PC-9 (cell line): ENCODE measurements at regions not wholly inside any gene's neighbourhood (a gene's known extent, or its start where the extent isn't known, plus 50 kb on each side); places are given as distances from the start of the nearest gene placed in this dataset.

Experiments
- BruUV-seq: library from RNA; stranded (reverse); fragments of 400-500 nt; replicated peaks from 2 replicates; lab custom pipeline; 2021; lab: Mats Ljungman, UMichigan
- CTCF ChIA-PET: fragments of 300-600 bp; sonication (Branson Sonifier 250); formaldehyde crosslinking; loops from one replicate; lab custom pipeline; 2022; ENCODE audit warnings: antibody characterized with exemption; lab: Charles Lee
- POLR2A ChIA-PET: fragments of 300-600 bp; sonication (Branson Sonifier 250); formaldehyde crosslinking; loops from one replicate; lab custom pipeline; 2022; ENCODE audit warnings: antibody characterized with exemption; ENCODE audit not compliant: unreplicated experiment; lab: Charles Lee
- DNase-seq, 2 experiments: peaks; one replicate each; pipeline versions ENCODE4 v3.0.0 to v3.0.0-alpha.2; 2015 to 2022; ENCODE audit warnings: mixed read lengths in 1 of 2
- H2AFZ ChIP-seq: fragments of 200-600 bp; sonication (generic); 2 replicates; pipeline ENCODE4 v1.8.1; 2017; ENCODE audit warnings: antibody characterized with exemption
- H3F3A ChIP-seq: fragments of 200-600 bp; sonication (generic); 2 replicates; pipeline ENCODE4 v1.8.1; 2017; ENCODE audit warnings: antibody characterized with exemption, mild to moderate bottlenecking, low read depth; ENCODE audit not compliant: insufficient read depth
- H3K27ac ChIP-seq: fragments of 200-600 bp; sonication (generic); 2 replicates; pipeline ENCODE4 v1.6.1; 2016; ENCODE audit warnings: mixed run types
- H3K27me3 ChIP-seq: fragments of 200-600 bp; sonication (generic); 2 replicates; pipeline ENCODE4 v1.6.1; 2016; ENCODE audit warnings: low read depth, mixed run types; ENCODE audit not compliant: insufficient read depth
- H3K36me3 ChIP-seq: fragments of 200-600 bp; sonication (generic); 2 replicates; pipeline ENCODE4 v1.6.1; 2016; ENCODE audit warnings: low read depth, mixed run types
- H3K4me1 ChIP-seq: fragments of 200-600 bp; sonication (generic); replicated peaks from 2 replicates; pipeline ENCODE4 v1.6.1; 2016; ENCODE audit warnings: mixed run types; ENCODE audit not compliant: insufficient read depth
- H3K4me2 ChIP-seq: fragments of 200-600 bp; sonication (generic); 2 replicates; pipeline ENCODE4 v1.6.1; 2017; ENCODE audit warnings: mixed run types
- H3K4me3 ChIP-seq: fragments of 200-600 bp; sonication (generic); 2 replicates; pipeline ENCODE4 v1.6.1; 2016; ENCODE audit warnings: mixed run types
- H3K79me2 ChIP-seq: fragments of 200-600 bp; sonication (generic); 2 replicates; pipeline ENCODE4 v1.6.1; 2017; ENCODE audit warnings: low read depth, mixed run types
- H3K9me2 ChIP-seq: fragments of 200-600 bp; sonication (generic); 2 replicates; pipeline ENCODE4 v1.8.1; 2017; ENCODE audit warnings: mild to moderate bottlenecking; ENCODE audit not compliant: insufficient read depth
- H3K9me3 ChIP-seq: fragments of 200-600 bp; sonication (generic); 2 replicates; pipeline ENCODE4 v1.8.1; 2016; ENCODE audit warnings: low read depth; ENCODE audit not compliant: insufficient read depth
- H4K20me1 ChIP-seq: fragments of 200-600 bp; sonication (generic); 2 replicates; pipeline ENCODE4 v1.8.1; 2017; ENCODE audit not compliant: insufficient read depth
- CTCF ChIP-seq: fragments of 200-600 bp; sonication (generic); conservative IDR thresholded peaks from 2 replicates; pipeline ENCODE4 v1.6.1; 2017; ENCODE audit warnings: mixed run types, antibody characterized with exemption, mild to moderate bottlenecking, moderate library complexity
- EZH2 ChIP-seq: fragments of 200-600 bp; sonication (generic); IDR thresholded peaks from 2 replicates; pipeline ENCODE4 v1.8.0; 2017; ENCODE audit warnings: antibody characterized with exemption, low read depth
- intact Hi-C: fragments of 100-400 bp; cut with micrococcal nuclease; formaldehyde crosslinking; loops from one replicate; pipeline ENCODE4 v1.10.0; 2022; ENCODE audit not compliant: unreplicated experiment

- Histone ChIP-seq H3K9me3 (no peaks in the 10 kb centered on the region), H3K4me3 (no peak overlapping the region), H4K20me1 (no peaks in the 10 kb centered on the region), H3F3A (peaks cover 17% of the 10 kb centered on the region; the same call in 1 of the 2 replicates), H3K9me2 (no peaks in the 10 kb centered on the region), H3K4me1 (peaks cover 23% of the 10 kb centered on the region), H3K4me2 (no peak overlapping the region), H2AFZ (no peak overlapping the region), H3K79me2 (no peaks in the 10 kb centered on the region), H3K27ac (no peak overlapping the region), H3K36me3 (no peaks in the 10 kb centered on the region), H3K27me3 (no peaks in the 10 kb centered on the region)
- BruUV-seq = no TSS peak
- CTCF ChIA-PET = no interaction called here
- intact Hi-C loops = loop anchor here (10.0 kb wide), 1 partner anchor 136 kb away; the partner anchor contains the start of gene RAP2A
- no peak for DNase-seq
- no peak for TF ChIP-seq EZH2
- no peak for TF ChIP-seq CTCF
- POLR2A ChIA-PET = no interaction called here
These were observed 136.5 kb downstream of the RAP2A start for GRCh38 chr13:97570442-97570841.

GRCh38 chr13:97573011-97573410, 139.0 kb downstream of the RAP2A start:
- H3K79me2 ChIP-seq = no peaks in the 10 kb centered on the region
- TF ChIP-seq CTCF (no peak), EZH2 (no peak)
- H3F3A ChIP-seq = peaks cover 10% of the 10 kb centered on the region; the same call in 1 of the 2 replicates
- H3K9me3 ChIP-seq = no peaks in the 10 kb centered on the region
- H4K20me1 ChIP-seq = no peaks in the 10 kb centered on the region
- intact Hi-C loops = loop anchor here (10.0 kb wide), 1 partner anchor 138 kb away; the partner anchor contains the start of gene RAP2A
- no peaks in the 10 kb centered on the region for H3K27me3 ChIP-seq
- H3K27ac ChIP-seq = no peak overlapping the region
- POLR2A ChIA-PET = no interaction called here
- DNase-seq = no peak
- no peaks in the 10 kb centered on the region for H3K36me3 ChIP-seq
- no peak overlapping the region for H2AFZ ChIP-seq
- no peak overlapping the region for H3K4me3 ChIP-seq
- BruUV-seq = no TSS peak
- no peaks in the 10 kb centered on the region; the same call in 1 of the 2 replicates for H3K9me2 ChIP-seq
- H3K4me1 ChIP-seq = peaks cover 14% of the 10 kb centered on the region
- H3K4me2 ChIP-seq = no peak overlapping the region
- CTCF ChIA-PET = no interaction called here

- Histone ChIP-seq H3K9me2 (no peaks in the 10 kb centered on the region; the same call in 1 of the 2 replicates), H3K27ac (no peak overlapping the region), H4K20me1 (no peaks in the 10 kb centered on the region), H3K27me3 (no peaks in the 10 kb centered on the region), H3K79me2 (no peaks in the 10 kb centered on the region), H3K9me3 (no peaks in the 10 kb centered on the region), H3K4me3 (no peak overlapping the region), H3K4me2 (no peak overlapping the region), H3K4me1 (no peaks in the 10 kb centered on the region), H2AFZ (no peak overlapping the region), H3F3A (no peaks in the 10 kb centered on the region), H3K36me3 (no peaks in the 10 kb centered on the region)
- intact Hi-C loops = loop anchor here (5.0 to 10.0 kb wide), 2 partner anchors 140 to 558 kb away; partner anchors contain the start of gene RAP2A
- TF ChIP-seq CTCF = peak; percentile 70
- TF ChIP-seq EZH2 = no peak
- ChIA-PET CTCF (no interaction called here), POLR2A (no interaction called here)
- peak in 1 of 2 experiments; percentile 19 for DNase-seq
- BruUV-seq = no TSS peak
These were observed 141.0 kb downstream of the RAP2A start for GRCh38 chr13:97574926-97575325.
